DND-41 (cell line): ENCODE measurements at regions not wholly inside any gene's neighbourhood (a gene's known extent, or its start where the extent isn't known, plus 50 kb on each side); places are given as distances from the start of the nearest gene placed in this dataset.

Source experiments
- CTCF ChIP-seq: IDR thresholded peaks from 2 replicates; pipeline ENCODE4 v1.5.1; 2012; ENCODE audit warnings: borderline replicate concordance, low read length, moderate library complexity, mild to moderate bottlenecking; ENCODE audit not compliant: poor library complexity, severe bottlenecking; ENCODE audit errors: extremely low read depth
- EZH2 ChIP-seq: IDR thresholded peaks from 3 replicates; pipeline ENCODE4 v1.6.1; 2012; ENCODE audit warnings: borderline replicate concordance, low read depth, mild to moderate bottlenecking, moderate library complexity, low read length, inconsistent platforms; ENCODE audit not compliant: severe bottlenecking

DNA sequence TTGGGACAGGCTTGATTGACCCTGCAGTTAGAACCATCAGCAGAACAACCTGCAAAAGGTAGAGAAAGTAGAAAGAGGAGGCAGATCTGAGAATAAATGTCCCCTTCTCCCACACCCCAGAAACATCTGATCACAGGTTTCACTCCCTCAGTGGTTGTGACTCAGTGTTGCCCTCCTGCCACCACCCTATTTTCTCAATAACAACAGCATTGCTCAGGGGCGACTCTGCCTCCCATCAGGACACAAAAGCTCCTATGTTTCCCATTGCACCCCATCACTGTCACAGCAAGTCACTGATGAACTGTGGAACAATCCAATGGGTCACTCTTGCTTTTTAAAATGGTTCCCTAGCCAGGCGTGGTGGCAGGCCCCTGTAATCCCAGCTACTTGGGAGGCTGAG lies 110.2 kb downstream of the RASSF10 start:
- TF ChIP-seq CTCF (no peak), EZH2 (no peak)
